Stimulated activated CD8-positive, alpha-beta memory T cell treated with anti-CD3 and anti-CD28 coated beads, Interleukin-15, amount 100 ng/mL, for 48 hours (primary cell): ENCODE measurements at regions not wholly inside any gene's neighbourhood (a gene's known extent, or its start where the extent isn't known, plus 50 kb on each side); places are given as distances from the start of the nearest gene placed in this dataset.
"Not testable (repeated sequence)": the region's sequence is repeated elsewhere in the genome, so short reads cannot be mapped to it uniquely, and the experiment has no call there.

ENCODE experiments used
- DNase-seq, 2 donors: peaks; one replicate each; pipeline ENCODE4 v3.0.0-alpha.2; 2020; ENCODE audit warnings: low read depth in 2 of 2

- no peak for DNase-seq
Measured at GRCh38 chr6:102793752-102794151, 1400.2 kb downstream of the GRIK2 start.

- DNase-seq = no peak
Measured at GRCh38 chr6:102774326-102774725, 1380.8 kb downstream of the GRIK2 start.

- no peak for DNase-seq
Measured at GRCh38 chr6:102773636-102774035, 1380.1 kb downstream of the GRIK2 start.

GRCh38 chr6:102766963-102767362 lies 1373.5 kb downstream of the GRIK2 start:
- DNase-seq = no peak

GRCh38 chr6:102764317-102764716 lies 1370.8 kb downstream of the GRIK2 start:
- DNase-seq = no peak

- DNase-seq = no peak
Measured at GRCh38 chr6:102763891-102764290, 1370.4 kb downstream of the GRIK2 start.

GRCh38 chr6:102761872-102762271 lies 1368.4 kb downstream of the GRIK2 start:
- no peak for DNase-seq

- no peak for DNase-seq
Measured at GRCh38 chr6:102759415-102759814, 1365.9 kb downstream of the GRIK2 start.

- not testable (repeated sequence) for DNase-seq
Measured at GRCh38 chr6:102758536-102758935, 1365.0 kb downstream of the GRIK2 start.

GRCh38 chr6:102749210-102749971 lies 1355.9 kb downstream of the GRIK2 start:
- DNase-seq = no peak

- DNase-seq = no peak
Measured at GRCh38 chr6:102746941-102747340, 1353.4 kb downstream of the GRIK2 start.

- DNase-seq = no peak
Measured at GRCh38 chr6:102742754-102743356, 1349.3 kb downstream of the GRIK2 start.

- no peak for DNase-seq
Measured at GRCh38 chr6:102742028-102742427, 1348.5 kb downstream of the GRIK2 start.

- no peak for DNase-seq
Measured at GRCh38 chr6:102736941-102737368, 1343.4 kb downstream of the GRIK2 start.

GRCh38 chr6:102732898-102733297 lies 1339.4 kb downstream of the GRIK2 start:
- DNase-seq = no peak

- DNase-seq = not testable (repeated sequence)
Measured at GRCh38 chr6:102722086-102722485, 1328.6 kb downstream of the GRIK2 start.

GRCh38 chr6:102717737-102718456 lies 1324.4 kb downstream of the GRIK2 start:
- no peak for DNase-seq

GRCh38 chr6:102717252-102717651 lies 1323.7 kb downstream of the GRIK2 start:
- DNase-seq = no peak

GRCh38 chr6:102701019-102701418 lies 1307.5 kb downstream of the GRIK2 start:
- DNase-seq = no peak

- DNase-seq = no peak
Measured at GRCh38 chr6:102686461-102686860, 1293.0 kb downstream of the GRIK2 start.

- no peak for DNase-seq
Measured at GRCh38 chr6:102680413-102680812, 1286.9 kb downstream of the GRIK2 start.

GRCh38 chr6:102679865-102680264 lies 1286.4 kb downstream of the GRIK2 start:
- DNase-seq = no peak

- DNase-seq = no peak
Measured at GRCh38 chr6:102677225-102677624, 1283.7 kb downstream of the GRIK2 start.
